ENCODE measurements at regions not wholly inside any gene's neighbourhood (a gene's known extent, or its start where the extent isn't known, plus 50 kb on each side); places are given as distances from the start of the nearest gene placed in this dataset.

GRCh38 chr6:9101920-9102319, 666.6 kb upstream of the SLC35B3 start:
- intact Hi-C loops (cut with DNase I, micrococcal nuclease): no loop called here
- ATAC-seq (no peak), DNase-seq (no peak)

GRCh38 chr6:9100869-9101580, 665.7 kb upstream of the SLC35B3 start:
- intact Hi-C loops (cut with DNase I, micrococcal nuclease): no loop called here
- ATAC-seq (no peak), DNase-seq (no peak)

- intact Hi-C loops (cut with DNase I, micrococcal nuclease): no loop called here
- DNase-seq (no peak), ATAC-seq (no peak)
These were observed 660.4 kb upstream of the SLC35B3 start for GRCh38 chr6:9095729-9096128.

GRCh38 chr6:9095137-9095536, 659.8 kb upstream of the SLC35B3 start:
- ATAC-seq (no peak), DNase-seq (no peak)
- intact Hi-C loops (cut with DNase I, micrococcal nuclease): no loop called here

DNA sequence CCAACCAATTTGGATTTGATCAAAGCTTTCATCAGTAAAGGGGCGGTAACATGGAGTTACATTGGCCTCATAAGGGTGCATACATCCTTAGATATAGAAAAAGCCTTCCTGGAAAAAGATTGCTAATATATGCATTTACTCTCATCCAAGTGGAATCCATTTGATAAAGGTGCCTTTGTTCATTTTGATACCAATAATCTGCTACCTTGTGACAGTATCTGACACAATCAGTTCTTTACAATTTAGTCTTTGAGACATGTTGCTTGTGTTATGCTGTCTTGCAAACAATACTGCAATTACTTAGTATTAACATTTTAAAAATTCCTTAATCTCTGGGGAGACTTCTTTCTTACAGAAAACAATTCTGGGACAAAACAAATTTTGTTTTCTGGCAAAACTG, 654.4 kb upstream of the SLC35B3 start:
- intact Hi-C loops (cut with DNase I, micrococcal nuclease): no loop called here
- ATAC-seq (no peak), DNase-seq (no peak)

DNA sequence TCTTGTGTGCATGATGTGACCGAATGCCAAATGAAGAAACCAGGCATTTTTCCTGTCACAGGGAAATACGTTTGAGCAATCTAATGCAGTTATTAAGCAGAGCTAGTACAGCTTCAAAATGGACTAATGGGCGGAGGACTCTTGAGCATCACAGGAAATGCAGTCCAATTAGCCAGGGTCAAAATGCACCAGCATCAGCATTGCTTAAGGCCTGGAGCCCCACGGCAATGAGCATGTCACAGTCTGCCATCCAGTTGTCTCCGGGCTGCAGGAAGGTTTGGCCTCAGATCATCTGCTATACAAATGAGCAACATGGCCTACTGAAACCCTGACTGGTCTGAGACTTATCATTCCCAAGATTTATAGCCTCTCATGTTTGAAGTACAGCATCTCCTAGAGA, 652.1 kb upstream of the SLC35B3 start:
- ATAC-seq: no peak
- intact Hi-C loops (cut with DNase I, micrococcal nuclease): no loop called here
- DNase-seq: no peak

GRCh38 chr6:9086331-9086730, 651.0 kb upstream of the SLC35B3 start:
- ATAC-seq: no peak
- intact Hi-C loops (cut with DNase I, micrococcal nuclease): no loop called here
- DNase-seq: no peak

DNA sequence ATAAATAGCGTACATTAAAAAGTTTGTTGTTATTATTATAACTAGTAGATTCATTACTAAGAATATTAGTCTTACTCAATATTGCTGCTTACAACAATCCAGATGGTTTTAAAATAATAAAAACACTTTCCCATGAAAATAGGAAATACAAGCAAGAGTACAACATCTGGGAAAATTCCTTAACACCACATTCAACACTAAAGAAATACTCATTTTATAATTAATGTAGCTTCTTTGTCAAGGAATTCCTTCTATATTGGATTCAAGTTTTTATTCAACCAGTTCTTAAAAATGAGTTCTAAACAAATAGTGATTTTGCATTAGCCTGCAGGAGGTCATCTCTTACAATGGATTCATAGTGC, 650.3 kb upstream of the SLC35B3 start:
- intact Hi-C loops (cut with DNase I, micrococcal nuclease): no loop called here
- ATAC-seq (no peak), DNase-seq (no peak)

DNA sequence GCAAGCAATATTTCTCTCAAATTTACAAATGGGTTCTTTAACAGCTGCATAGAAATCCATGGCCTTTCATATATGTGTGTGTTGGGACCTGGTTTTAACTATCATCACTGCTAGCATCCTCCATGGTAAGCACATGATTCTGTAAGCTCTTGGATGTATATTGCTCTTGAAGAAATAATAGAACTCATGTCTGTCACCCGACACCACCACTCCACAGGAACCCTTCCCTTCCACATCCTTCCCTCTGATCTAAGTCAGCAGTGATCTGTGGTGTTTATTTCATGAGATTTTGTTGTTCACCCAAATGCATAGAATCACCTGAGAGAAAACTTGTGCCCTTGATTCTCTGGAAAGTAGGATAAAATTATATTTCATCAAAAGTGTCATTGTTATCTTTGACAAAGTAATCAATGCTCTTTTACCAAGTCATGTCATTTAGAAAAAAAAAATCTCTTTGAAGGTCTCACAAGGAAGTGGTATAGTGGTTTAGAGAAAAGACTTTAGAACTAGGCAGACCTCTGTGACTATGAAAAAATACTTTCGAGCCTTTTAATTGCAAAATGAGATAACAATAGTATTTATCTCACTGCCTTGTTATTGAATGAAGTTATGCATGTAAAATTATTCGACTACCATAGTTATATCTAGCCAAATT, 649.8 kb upstream of the SLC35B3 start:
- ATAC-seq (no peak), DNase-seq (no peak)
- intact Hi-C loops (cut with DNase I, micrococcal nuclease): no loop called here

- ATAC-seq: no peak
- intact Hi-C loops (cut with DNase I, micrococcal nuclease): no loop called here
- DNase-seq: no peak
These were observed 647.8 kb upstream of the SLC35B3 start for GRCh38 chr6:9083108-9083507.

DNA sequence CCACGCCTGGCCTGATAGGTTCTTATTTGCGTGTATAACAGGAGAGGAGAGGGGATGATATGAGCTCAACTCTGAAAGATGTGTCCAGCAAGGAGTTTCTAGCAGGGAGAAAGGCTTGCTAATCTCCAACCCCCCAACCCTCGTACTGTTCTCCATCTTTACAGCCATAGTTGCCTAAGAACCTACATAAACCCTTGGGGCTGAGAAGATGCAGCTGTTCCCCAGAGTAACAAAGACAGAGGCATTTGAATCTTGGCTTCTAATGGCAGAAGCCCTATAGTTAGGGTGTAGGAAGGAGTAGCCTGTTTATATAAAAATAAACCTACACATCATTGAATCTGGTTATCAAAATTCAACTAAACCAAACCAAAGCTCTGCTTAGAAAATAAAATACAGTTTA, 631.4 kb upstream of the SLC35B3 start:
- DNase-seq (no peak), ATAC-seq (no peak)
- intact Hi-C loops (cut with DNase I, micrococcal nuclease): no loop called here

GRCh38 chr6:9064156-9064555, 628.8 kb upstream of the SLC35B3 start:
- DNase-seq (no peak), ATAC-seq (no peak)
- intact Hi-C loops (cut with DNase I, micrococcal nuclease): no loop called here

DNA sequence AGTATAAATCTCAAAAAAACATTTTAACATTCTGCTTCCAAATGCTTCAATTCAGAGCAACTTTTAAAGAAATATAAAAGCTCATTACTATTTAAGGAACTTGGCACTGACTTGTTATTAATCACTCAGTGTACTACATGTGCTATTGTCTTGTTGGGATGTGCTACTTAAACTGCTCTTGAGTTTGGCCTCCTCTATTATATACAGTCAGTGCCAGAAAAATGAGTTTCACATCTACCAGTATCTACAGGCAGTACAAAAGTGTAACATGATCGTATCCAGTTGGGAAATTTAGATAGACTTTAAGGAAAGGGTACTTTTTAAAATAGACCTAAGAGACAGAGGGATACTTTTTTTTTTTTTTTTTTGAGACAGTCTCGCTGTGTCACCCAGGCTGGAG, 627.3 kb upstream of the SLC35B3 start:
- no peak for DNase-seq
- intact Hi-C loops (cut with DNase I, micrococcal nuclease): no loop called here
- no peak for ATAC-seq

DNA sequence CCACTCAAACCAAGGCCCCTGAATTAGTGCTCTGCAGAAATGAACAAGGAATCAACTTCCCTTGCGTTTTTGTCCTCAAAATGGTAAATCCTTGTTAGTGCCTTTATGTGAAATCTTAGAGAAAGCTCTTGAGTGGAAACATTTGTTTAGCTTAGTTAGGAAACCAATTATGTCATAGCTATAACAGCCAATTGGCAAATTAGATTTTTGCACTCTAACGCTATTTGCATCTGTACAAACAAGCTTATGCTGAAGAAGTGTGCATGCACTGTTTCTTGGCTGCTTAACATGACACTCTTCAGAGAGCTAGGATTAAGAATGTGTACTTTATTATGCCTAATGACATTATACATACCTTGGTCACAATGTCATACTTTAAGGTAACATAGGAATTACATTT, 622.6 kb upstream of the SLC35B3 start:
- no peak for ATAC-seq
- no peak for DNase-seq
- intact Hi-C loops (cut with DNase I, micrococcal nuclease): no loop called here

- intact Hi-C loops (cut with DNase I, micrococcal nuclease): no loop called here
- ATAC-seq (no peak), DNase-seq (no peak)
These were observed 621.2 kb upstream of the SLC35B3 start for GRCh38 chr6:9056556-9056955.

DNA sequence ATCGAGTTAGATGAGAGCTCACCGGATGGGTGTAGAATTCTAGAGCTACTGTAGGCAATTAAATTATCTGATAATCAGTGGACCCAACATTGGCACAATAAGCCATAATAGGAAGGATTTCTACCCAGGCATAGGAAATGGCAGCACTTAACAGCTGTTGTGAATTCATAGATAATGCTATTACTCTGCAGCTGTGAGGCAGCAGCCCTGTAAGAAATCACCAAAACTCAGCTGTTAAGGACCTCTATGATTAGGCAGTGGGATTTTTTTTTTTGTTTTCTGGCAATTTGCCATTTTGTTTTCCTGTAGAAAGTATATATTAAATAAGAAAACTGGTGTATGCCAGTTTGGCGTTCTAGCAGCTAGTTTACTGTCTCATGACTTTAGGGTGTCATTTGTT, 609.1 kb upstream of the SLC35B3 start:
- ATAC-seq (no peak), DNase-seq (no peak)
- intact Hi-C loops (cut with DNase I, micrococcal nuclease): no loop called here

- no peak for ATAC-seq
- intact Hi-C loops (cut with DNase I, micrococcal nuclease): no loop called here
- no peak for DNase-seq
These were observed 605.4 kb upstream of the SLC35B3 start for GRCh38 chr6:9040718-9041117.

DNA sequence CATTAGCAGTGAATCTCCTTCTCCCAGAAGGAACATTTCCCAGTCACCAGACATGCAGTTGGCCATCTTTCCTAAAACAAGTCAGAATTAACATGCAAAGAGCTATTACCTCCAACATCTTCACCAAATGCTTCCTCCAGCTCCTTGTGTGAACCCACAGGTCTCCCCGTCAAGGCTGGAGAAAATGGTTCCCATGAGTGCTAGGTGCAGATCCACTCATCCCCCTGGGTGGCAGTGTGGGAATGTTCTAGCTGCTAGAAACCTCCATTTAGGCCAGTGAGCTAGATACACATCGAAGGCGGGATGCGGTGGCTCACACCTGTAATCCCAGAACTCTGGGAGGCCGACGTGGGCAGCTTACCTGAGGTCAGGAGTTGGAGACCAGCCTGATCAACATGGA, 603.9 kb upstream of the SLC35B3 start:
- DNase-seq (no peak), ATAC-seq (no peak)
- intact Hi-C loops (cut with DNase I, micrococcal nuclease): no loop called here

- DNase-seq: no peak
- ATAC-seq: no peak
- intact Hi-C loops (cut with DNase I, micrococcal nuclease): no loop called here
These were observed 592.7 kb upstream of the SLC35B3 start for GRCh38 chr6:9028086-9028485.

- ATAC-seq: no peak
- no peak for DNase-seq
- intact Hi-C loops (cut with DNase I, micrococcal nuclease): no loop called here
These were observed 590.5 kb upstream of the SLC35B3 start for GRCh38 chr6:9025796-9026394.

DNA sequence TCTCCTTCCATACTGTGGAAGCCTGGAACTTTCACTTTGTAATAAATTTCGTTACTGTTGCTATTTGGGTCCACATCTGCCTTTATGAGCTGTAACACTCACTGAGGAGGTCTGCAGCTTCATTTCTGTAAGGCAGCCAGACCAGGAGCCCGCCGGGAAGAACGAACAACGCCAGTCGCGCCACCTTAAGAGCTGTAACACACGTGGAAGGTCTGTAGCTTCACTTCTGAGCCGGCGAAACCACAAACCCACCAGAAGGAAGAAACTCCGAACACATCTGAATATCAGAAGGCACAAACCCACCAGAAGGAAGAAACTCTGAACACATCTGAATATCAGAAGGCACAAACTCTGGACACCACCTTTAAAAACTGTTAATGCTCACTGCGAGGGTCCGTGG, 589.9 kb upstream of the SLC35B3 start:
- no peak for DNase-seq
- intact Hi-C loops (cut with DNase I, micrococcal nuclease): no loop called here
- ATAC-seq: no peak

All from left colon (tissue), 2 donors.